Stomach smooth muscle (tissue), 2 donors: ENCODE measurements at regions not wholly inside any gene's neighbourhood (a gene's known extent, or its start where the extent isn't known, plus 50 kb on each side); places are given as distances from the start of the nearest gene placed in this dataset.

ENCODE experiments used
- H3K27ac ChIP-seq: one replicate; pipeline ENCODE4 v1.7.0; 2013; ENCODE audit warnings: mild to moderate bottlenecking, low read length, inconsistent platforms
- H3K27me3 ChIP-seq, 2 donors: one replicate each; pipeline ENCODE4 v1.7.0; 2013; ENCODE audit warnings: low read length in 2 of 2; ENCODE audit not compliant: insufficient read depth in 2 of 2, control insufficient read depth in 1 of 2
- H3K36me3 ChIP-seq, 2 donors: one replicate each; pipeline ENCODE4 v1.7.0; 2013; ENCODE audit warnings: low read length in 2 of 2; ENCODE audit not compliant: control insufficient read depth in 2 of 2, insufficient read depth in 2 of 2
- H3K4me1 ChIP-seq: one replicate; pipeline ENCODE4 v1.7.0; 2013; ENCODE audit warnings: low read length; ENCODE audit not compliant: control insufficient read depth, insufficient read depth
- H3K4me3 ChIP-seq, 2 donors: one replicate each; pipeline ENCODE4 v1.7.0; 2013; ENCODE audit warnings: low read length in 2 of 2
- H3K9ac ChIP-seq, 2 donors: one replicate each; pipeline ENCODE4 v1.7.0; 2013; ENCODE audit warnings: low read length in 2 of 2, mild to moderate bottlenecking in 1 of 2
- H3K9me3 ChIP-seq, 2 donors: one replicate each; pipeline ENCODE4 v1.7.0; 2013; ENCODE audit warnings: low read length in 2 of 2; ENCODE audit not compliant: control insufficient read depth in 2 of 2
- donor health status: healthy.
- donor health status: Pancreatic carcinoma.

DNA sequence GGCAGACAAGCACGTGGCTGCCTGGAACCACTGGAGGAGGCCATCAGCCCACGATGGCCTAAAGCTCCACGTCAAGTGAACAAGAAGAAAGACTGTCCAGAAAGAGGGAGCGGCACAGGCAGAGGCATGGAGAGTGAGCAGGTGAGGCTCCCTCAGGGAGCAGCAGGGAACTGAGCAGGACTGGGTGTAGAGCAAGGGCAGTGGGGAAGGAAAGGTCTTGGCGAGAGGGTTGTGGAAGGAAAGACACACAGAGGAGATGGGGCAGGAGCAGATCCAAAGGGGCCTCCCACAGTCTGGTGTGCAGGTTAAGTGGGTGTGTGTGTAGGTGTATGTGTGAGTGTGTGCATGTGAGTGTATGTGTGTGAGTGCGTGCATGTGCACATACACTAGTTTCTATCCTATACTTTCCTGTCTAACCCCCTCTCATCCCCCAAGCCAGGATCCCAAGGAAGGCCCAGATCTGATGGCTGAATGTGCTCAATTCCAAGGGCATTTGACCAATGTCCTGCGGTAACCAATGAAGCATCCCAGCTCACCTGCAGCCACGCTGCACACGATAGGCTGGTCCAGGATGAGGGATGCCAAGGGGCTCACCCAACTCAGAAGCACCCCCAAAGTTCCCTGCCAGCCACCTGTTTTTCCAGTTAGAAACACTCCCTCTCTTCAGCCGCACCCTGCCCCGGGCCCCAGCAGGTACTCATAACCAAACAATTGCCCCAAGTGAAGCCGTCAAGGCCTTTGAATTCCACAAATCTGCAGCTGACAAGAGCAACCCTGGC lies 262.5 kb upstream of the RAB6C start:
- Histone ChIP-seq H3K36me3 (no peaks in the 10 kb centered on the region), H3K4me1 (no peaks in the 10 kb centered on the region)

DNA sequence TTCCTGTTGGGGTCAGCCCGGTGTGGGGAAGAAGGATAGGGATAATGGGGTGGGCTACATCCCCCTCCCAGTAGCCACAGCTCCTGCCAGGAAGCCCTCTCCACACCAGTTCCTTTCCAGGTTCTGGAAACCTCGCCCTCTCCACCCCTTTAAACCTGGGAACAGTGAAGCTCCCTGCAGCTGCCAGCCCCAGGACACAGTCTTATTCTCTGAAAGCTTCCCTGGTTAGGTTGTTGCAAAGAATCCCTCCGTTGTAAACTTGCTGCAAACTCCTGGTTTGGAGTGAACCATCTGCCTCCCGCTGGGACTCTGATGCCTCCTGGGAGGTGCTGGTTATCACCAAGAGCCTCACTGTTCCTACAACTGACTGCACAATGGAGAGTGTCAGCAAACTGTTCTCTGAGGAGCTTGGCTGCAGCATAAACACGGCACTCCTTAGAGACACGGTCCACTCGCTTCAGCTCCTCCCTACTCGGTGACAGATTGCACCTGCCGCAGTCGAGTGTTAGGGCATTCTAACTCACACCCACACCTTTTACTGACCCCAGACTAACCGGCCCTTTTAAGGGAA lies 261.8 kb upstream of the RAB6C start:
- Histone ChIP-seq H3K27me3 (peaks cover 2 to 4% of the 10 kb centered on the region in 2 donors), H3K4me3 (no peak overlapping the region), H3K4me1 (no peaks in the 10 kb centered on the region), H3K9me3 (no peaks in the 10 kb centered on the region), H3K36me3 (no peaks in the 10 kb centered on the region), H3K9ac (no peak overlapping the region), H3K27ac (no peak overlapping the region)

More for the DNA sequence above, 262.5 kb upstream of the RAB6C start:
- H3K4me3 ChIP-seq = no peak overlapping the region
- H3K27ac ChIP-seq = no peak overlapping the region
- H3K9me3 ChIP-seq = no peaks in the 10 kb centered on the region
- H3K27me3 ChIP-seq = peaks cover 2 to 4% of the 10 kb centered on the region in 2 donors
- no peak overlapping the region for H3K9ac ChIP-seq

DNA sequence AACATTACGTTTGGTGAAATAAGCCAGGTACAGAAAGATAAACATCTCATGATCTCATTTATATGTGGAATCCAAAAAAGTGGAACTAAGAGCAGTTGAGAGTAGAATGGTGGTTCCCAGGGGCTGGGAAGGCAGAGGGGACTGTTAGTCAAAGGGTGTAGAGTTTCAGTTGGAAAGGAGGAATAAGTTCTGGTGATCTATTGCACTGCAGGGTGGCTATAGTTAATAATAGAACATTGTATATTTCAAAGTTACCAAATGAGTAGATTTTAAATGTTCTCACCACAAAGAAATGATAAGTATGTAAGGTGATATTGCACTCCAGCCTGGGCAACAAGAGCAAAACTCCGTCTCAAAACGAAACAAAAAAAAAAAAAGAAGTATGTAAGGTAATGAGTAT lies 260.1 kb upstream of the RAB6C start:
- Histone ChIP-seq H3K27ac (no peak overlapping the region), H3K9me3 (no peaks in the 10 kb centered on the region), H3K27me3 (peaks cover 2 to 4% of the 10 kb centered on the region in 2 donors), H3K4me1 (no peaks in the 10 kb centered on the region), H3K36me3 (no peaks in the 10 kb centered on the region), H3K9ac (no peak overlapping the region), H3K4me3 (no peak overlapping the region)

DNA sequence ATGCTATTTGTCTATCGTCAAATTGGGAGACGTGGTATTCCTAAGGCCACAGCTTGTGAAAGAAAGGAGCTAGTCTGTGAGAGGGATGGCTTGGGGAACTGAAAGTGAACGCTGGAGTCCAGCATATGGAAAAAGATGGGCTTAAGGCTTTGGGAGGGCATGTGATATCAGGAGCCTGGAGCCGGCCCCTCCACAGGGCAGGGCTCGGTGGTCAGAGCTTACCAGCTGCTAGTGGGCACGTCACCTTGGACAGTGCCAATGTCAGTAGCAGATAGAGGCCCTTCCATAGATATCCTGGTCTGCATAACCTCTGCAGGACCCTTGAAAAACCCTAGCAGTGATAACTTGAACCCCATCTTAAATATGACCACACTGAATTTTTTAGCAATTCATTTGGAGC lies 259.1 kb upstream of the RAB6C start:
- Histone ChIP-seq H3K9ac (no peak overlapping the region), H3K4me1 (no peaks in the 10 kb centered on the region), H3K4me3 (no peak overlapping the region), H3K9me3 (no peaks in the 10 kb centered on the region), H3K27me3 (peaks cover 2 to 4% of the 10 kb centered on the region in 2 donors), H3K27ac (no peak overlapping the region), H3K36me3 (no peaks in the 10 kb centered on the region)

DNA sequence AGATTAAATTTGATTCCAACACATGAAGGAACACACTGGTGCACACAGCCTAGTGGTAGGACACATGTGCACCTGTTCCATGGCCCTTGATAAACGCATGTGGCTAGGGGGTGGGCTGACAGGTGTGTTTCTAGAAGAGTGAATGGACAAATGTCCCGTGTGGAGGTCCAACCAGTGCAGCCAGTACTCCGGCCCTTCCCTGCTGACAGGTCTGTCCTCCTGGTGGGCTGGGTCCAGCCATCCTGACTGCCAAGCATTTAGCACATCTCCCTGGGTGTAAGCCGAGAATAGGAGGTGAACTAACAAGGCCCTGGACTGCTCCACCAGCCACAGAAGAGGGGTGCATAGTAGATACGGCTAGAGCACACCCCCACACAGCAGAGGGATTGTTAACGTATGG lies 258.7 kb upstream of the RAB6C start:
- peaks cover 2 to 4% of the 10 kb centered on the region in 2 donors for H3K27me3 ChIP-seq
- no peak overlapping the region for H3K9ac ChIP-seq
- no peaks in the 10 kb centered on the region for H3K4me1 ChIP-seq
- H3K27ac ChIP-seq = no peak overlapping the region
- no peaks in the 10 kb centered on the region for H3K9me3 ChIP-seq
- H3K36me3 ChIP-seq = no peaks in the 10 kb centered on the region
- H3K4me3 ChIP-seq = no peak overlapping the region

DNA sequence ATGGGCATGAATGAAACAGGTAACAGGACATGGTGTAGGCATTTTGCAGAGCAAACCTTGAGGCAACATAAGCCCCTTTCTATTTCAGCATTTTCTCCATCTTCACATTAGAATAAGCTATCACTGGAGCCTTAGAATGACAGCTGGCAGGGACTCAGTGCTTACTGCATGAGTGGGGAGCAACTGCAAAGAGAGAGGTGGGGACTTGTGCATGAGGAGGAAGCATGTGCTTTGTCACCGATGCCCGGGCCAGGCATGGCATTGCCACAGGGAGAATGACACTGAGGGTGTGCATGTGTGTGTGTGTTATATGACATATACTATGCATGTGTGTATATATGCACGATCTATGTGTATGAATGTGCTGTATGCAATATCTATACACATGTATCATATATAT lies 258.2 kb upstream of the RAB6C start:
- peaks cover 2 to 4% of the 10 kb centered on the region in 2 donors for H3K27me3 ChIP-seq
- H3K36me3 ChIP-seq = no peaks in the 10 kb centered on the region
- no peaks in the 10 kb centered on the region for H3K9me3 ChIP-seq
- H3K27ac ChIP-seq = no peak overlapping the region
- H3K9ac ChIP-seq = no peak overlapping the region
- no peaks in the 10 kb centered on the region for H3K4me1 ChIP-seq
- no peak overlapping the region for H3K4me3 ChIP-seq

DNA sequence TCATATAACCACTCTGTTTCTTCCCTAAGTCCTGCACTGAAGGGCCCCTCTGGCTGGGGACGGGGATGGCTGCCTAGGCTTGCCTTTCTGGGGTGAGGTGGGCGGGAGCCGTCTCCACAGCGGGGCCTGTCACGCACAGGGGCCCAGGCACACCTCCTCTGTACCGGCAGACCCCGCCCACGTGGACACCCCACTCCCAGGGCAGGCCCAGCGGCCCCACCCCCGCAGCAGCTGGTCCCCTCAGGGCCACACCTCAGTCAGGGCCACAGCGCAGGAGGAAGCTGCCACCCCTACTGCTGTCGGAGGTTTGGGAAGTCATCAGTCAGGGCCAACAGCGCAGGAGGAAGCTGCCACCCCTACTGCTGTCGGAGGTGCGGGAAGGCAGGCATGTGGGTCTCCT lies 257.6 kb upstream of the RAB6C start:
- no peak overlapping the region for H3K9ac ChIP-seq
- H3K27ac ChIP-seq = no peak overlapping the region
- H3K27me3 ChIP-seq = peaks cover 2 to 3% of the 10 kb centered on the region in 2 donors
- no peaks in the 10 kb centered on the region for H3K36me3 ChIP-seq
- H3K4me1 ChIP-seq = no peaks in the 10 kb centered on the region
- no peaks in the 10 kb centered on the region for H3K9me3 ChIP-seq
- no peak overlapping the region for H3K4me3 ChIP-seq

DNA sequence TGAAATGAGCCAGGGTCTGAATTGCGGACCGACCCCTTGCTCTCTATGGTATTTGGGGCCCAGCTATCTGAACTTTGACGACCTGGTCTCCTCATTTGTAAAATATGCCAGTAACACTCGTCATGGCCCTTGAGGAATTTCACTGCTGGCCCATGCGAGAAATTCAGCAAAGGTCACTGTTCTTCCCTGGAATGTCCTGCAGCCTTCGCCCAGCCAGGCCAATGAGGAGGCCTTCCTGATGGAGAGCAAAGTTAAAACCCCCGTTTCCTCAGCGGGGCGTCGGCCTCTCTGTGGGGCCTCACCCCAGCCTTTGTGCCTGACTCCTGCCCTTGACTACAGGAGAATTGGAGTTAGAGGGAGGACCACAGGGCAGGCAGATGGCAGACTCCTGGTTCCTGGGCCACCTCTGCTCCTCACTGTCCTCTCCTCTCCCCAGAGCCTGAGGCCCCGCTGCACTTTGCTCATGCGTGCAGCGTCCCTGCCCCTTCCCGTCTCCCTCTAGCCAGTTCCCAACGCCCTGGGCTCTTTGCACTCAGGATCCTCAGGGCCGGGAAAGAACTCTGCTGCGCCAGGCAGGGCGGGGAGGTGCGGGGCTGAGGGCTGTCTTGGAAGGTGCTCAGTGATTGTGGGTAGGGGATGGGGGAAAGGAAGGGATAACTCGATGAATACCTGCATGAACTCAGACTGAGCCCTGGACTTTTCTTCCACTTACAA lies 257.0 kb upstream of the RAB6C start:
- no peaks in the 10 kb centered on the region for H3K36me3 ChIP-seq
- H3K4me3 ChIP-seq = no peak overlapping the region
- no peak overlapping the region for H3K9ac ChIP-seq
- peaks cover 0 to 2% of the 10 kb centered on the region in 2 donors for H3K27me3 ChIP-seq
- H3K4me1 ChIP-seq = no peaks in the 10 kb centered on the region
- no peaks in the 10 kb centered on the region for H3K9me3 ChIP-seq
- no peak overlapping the region for H3K27ac ChIP-seq

DNA sequence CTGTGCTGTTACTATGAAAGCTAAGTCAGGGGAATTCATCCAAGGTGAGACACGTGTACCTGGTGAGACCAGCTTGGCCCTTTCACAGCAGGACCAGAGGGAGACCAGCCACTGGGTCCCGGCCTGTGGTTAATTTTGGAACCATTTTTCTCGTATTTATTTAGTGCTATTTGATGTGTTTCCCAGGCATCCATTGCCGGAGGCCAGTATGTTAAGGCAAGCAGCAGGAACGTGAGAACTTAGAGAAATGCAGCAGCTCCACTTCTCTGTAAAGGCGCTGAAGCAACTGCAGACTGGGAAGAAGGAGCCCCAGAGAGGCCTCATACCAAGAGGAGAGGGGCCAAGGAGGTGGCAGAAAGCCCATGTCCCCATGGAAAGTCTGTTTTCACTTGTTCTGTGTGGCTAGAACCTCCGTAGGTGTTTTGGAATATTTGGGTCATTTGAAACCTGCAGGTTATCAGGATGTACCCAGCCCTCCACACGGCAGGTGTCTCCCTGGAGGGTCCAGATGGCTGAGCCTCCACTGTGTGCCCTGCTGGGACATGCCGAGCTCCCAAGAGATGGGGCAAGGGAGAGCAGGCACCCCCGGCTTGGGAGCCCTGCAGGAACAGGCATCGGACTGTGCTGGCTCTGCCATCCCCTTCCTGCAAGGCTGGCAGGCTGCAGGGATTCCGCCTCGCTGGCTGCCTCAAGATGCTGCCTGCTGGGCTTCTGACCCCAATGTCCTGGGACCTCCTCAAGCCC lies 256.0 kb upstream of the RAB6C start:
- Histone ChIP-seq H3K27me3 (no peaks in the 10 kb centered on the region), H3K27ac (no peak overlapping the region), H3K4me1 (no peaks in the 10 kb centered on the region), H3K9me3 (no peaks in the 10 kb centered on the region), H3K9ac (no peak overlapping the region), H3K36me3 (no peaks in the 10 kb centered on the region), H3K4me3 (no peak overlapping the region)

DNA sequence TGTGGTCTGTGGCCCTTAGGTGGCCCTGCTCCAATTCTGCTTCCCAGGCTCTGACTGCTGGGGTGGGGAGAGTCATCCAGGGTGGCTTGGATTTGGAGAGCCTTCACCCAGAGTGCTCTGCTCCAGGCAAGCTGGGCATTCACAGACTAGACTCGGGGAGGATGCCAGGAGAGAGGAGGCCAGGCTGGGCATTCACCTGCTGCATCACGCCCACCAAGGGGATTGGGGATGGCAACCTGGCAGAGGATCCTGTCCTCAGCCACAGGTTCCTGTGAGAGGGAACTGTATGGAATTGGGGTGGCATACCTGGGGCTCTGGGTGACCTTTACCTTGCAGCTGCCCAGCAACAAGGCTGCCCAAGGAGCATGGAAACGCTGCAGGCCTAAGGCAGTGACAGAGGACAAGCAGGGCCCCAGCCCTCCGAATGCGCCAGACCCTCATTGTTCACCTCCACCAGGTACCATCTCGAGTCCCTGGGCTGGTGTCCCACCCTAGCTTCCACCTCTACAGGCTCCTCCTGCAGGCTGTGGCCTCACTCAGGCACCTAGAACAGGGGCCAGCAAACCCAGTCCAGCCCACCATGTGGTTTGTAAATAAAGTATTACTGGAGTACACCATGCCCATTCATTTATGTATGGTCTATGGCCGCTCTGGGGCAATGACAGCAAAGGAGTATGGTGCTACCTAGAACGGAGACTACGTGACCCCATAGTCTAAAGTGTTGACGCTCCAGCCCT lies 255.3 kb upstream of the RAB6C start:
- Histone ChIP-seq H3K27me3 (no peaks in the 10 kb centered on the region), H3K27ac (no peak overlapping the region), H3K36me3 (no peaks in the 10 kb centered on the region), H3K4me3 (no peak overlapping the region), H3K9me3 (no peaks in the 10 kb centered on the region), H3K9ac (no peak overlapping the region), H3K4me1 (no peaks in the 10 kb centered on the region)
